NB4 (cell line): ENCODE measurements at regions not wholly inside any gene's neighbourhood (a gene's known extent, or its start where the extent isn't known, plus 50 kb on each side); places are given as distances from the start of the nearest gene placed in this dataset.

Source experiments
- DNase-seq: peaks from one replicate; pipeline ENCODE4 v3.0.0; 2010; ENCODE audit warnings: low read depth
- H3K4me3 ChIP-seq: one replicate; pipeline ENCODE4 v1.5.1; 2011; ENCODE audit warnings: mild to moderate bottlenecking, low read depth, low read length, moderate library complexity
- CTCF ChIP-seq: IDR thresholded peaks from one replicate; pipeline ENCODE4 v1.5.1; 2012; ENCODE audit warnings: low read depth, low read length
- MYC ChIP-seq: IDR thresholded peaks from 2 replicates; pipeline ENCODE4 v1.6.1; 2011; ENCODE audit warnings: low read depth, low read length
- POLR2A ChIP-seq: IDR thresholded peaks from 2 replicates; pipeline ENCODE4 v1.6.1; 2011; ENCODE audit warnings: mild to moderate bottlenecking; ENCODE audit not compliant: insufficient read length; ENCODE audit errors: extremely low read depth
- TF ChIP-seq, protein P1 (sequence below): IDR thresholded peaks from 2 replicates; pipeline ENCODE4 v1.6.1; 2011; ENCODE audit warnings: low read depth, low read length

- TF ChIP-seq POLR2A, result no peak
- TF ChIP-seq MYC, result no peak
- no peak for TF ChIP-seq CTCF
- TF ChIP-seq, protein P1, sequence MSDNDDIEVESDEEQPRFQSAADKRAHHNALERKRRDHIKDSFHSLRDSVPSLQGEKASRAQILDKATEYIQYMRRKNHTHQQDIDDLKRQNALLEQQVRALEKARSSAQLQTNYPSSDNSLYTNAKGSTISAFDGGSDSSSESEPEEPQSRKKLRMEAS, result no peak
- no peak for DNase-seq
- H3K4me3 ChIP-seq, result no peak overlapping the region
Observed at GRCh38 chr1:233453433-233454200, 126.1 kb downstream of the MAP3K21 start.

DNA sequence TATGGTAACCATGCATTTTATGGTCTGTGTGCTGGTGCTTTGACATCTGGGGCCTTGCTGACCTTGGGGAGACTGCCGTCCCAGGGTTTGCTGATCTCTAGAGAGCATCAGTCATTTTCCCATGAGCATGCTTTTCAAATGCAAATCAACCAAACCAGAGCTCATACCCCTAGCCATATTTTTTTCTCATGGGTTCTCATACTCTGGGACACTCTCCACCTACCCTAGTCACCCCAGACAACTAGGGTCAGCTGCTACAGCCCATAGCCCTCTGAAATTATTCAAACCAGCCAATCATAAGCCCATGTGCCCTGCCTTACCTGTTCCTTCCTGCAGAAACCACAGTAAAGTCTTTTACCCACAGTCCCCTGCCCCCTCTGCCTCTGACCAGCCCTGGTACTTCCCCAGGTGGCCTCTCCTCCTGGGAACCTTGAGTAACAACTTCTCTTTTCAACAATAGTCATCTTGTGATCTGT lies 132.0 kb downstream of the MAP3K21 start:
- H3K4me3 ChIP-seq, result no peak overlapping the region
- no peak for DNase-seq
- no peak for TF ChIP-seq MYC

DNA sequence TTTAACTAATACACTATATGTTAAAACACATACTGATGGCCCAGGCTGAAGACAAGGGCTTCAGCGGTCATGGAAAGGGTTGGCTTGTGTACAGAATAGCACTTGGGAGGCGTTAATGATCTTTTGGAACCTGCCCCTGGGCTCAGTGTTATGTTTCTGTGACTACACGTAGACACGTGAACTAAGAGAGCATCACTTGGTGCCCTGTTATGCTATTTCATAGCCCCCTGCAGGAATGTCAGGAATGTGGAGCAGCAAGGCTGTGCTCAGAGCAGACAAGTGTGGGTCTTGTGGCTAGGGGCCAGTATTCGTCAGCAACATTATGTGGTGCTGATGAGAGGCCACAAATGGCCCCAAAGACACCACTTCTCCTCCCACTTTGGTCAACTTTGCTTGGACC lies 132.4 kb downstream of the MAP3K21 start:
- H3K4me3 ChIP-seq, result no peak overlapping the region
- no peak for DNase-seq
- no peak for TF ChIP-seq POLR2A
- no peak for TF ChIP-seq CTCF
- no peak for TF ChIP-seq MYC
- TF ChIP-seq, protein P1, result no peak

DNA sequence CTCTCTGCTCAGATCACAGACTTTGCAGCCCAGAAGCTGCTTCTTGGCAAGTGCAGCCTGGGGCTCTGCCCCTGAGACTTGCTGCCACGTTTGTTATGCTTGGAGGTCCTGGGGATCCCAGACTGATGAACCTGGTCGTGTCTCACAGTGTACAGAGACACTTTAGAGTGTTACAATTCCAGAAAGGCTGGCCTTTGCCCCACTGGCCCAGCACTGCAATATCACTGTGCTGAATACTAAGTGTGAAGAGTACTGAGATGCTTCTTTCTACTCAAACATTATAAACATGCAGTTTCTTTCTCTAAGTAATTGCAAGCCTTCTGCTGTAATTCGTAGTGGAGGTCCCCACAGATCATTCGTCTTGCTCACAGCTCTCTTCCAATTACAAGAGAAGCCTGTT lies 133.2 kb downstream of the MAP3K21 start:
- H3K4me3 ChIP-seq, result no peak overlapping the region
- DNase-seq, result no peak
- no peak for TF ChIP-seq POLR2A
- no peak for TF ChIP-seq MYC
- no peak for TF ChIP-seq CTCF
- TF ChIP-seq, protein P1, result no peak

DNA sequence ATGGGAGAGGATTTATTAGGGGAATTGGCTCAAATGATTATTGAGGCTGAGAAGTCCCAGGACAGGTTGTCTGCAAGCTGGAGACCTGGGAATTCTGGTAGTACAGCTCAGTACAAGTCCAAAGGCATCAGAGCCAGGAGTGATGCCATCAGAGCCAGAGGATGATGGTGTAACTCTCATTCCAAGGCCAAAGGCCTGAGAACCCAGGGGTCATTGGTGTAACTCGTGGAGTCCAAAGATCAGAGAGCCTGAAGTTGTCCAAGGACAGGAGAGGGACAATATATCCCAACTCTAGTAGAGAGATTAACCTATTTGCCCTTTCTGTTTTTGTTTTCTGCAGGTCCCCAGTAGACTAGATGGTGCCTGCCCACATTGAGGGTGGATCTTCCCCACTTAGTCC lies 134.3 kb downstream of the MAP3K21 start:
- DNase-seq, result no peak
- H3K4me3 ChIP-seq, result no peak overlapping the region
- TF ChIP-seq, protein P1, result no peak
- no peak for TF ChIP-seq CTCF
- TF ChIP-seq MYC, result no peak
- TF ChIP-seq POLR2A, result no peak

- no peak for TF ChIP-seq CTCF
- no peak for TF ChIP-seq MYC
- TF ChIP-seq POLR2A, result no peak
- TF ChIP-seq, protein P1, result no peak
- no peak for DNase-seq
- H3K4me3 ChIP-seq, result no peak overlapping the region
Observed at GRCh38 chr1:233463333-233463732, 135.8 kb downstream of the MAP3K21 start.
